ENCODE measurements at regions not wholly inside any gene's neighbourhood (a gene's known extent, or its start where the extent isn't known, plus 50 kb on each side); places are given as distances from the start of the nearest gene placed in this dataset.
"Not testable (repeated sequence)": the region's sequence is repeated elsewhere in the genome, so short reads cannot be mapped to it uniquely, and the experiment has no call there.

DNA sequence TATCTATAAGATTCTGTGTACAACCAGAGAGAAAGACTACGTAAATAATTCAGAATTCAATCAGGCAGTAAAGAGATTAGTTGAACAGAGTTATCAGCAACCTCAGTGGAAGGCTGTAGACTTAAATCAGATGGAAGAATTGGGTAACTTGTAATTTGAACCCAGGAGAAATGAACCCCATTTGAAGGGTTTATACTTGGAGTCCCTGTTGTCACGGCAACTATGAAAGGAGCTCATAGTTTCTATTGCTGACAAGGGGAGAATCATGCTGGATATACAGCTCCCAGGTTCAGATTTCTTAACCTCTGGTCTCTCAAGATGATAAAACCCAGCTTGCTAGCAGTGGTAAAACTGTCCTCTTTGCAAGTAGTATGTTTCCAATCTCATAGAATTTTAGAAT is 54.4 kb upstream of the BMP4 start:
- no peak for DNase-seq

DNA sequence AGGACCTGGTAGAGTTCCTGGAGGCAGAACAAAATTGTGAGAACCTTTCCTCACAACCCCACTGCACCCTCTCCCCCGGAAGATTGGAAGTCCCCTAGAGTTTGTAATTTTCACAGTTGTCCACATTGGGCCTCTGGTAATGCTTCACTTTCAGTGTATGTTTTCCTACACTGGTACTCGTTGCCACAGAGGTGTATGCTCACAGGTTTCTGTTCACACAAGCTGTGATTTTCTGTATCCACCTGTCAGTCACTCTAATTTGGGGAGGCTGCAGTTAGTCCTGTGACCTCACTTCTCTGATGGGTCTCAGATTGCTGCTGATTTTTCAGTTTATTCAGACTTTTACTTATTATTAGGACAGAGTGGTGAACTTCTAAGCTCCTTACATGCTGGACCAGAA is 66.4 kb upstream of the BMP4 start:
- no peak for DNase-seq

DNA sequence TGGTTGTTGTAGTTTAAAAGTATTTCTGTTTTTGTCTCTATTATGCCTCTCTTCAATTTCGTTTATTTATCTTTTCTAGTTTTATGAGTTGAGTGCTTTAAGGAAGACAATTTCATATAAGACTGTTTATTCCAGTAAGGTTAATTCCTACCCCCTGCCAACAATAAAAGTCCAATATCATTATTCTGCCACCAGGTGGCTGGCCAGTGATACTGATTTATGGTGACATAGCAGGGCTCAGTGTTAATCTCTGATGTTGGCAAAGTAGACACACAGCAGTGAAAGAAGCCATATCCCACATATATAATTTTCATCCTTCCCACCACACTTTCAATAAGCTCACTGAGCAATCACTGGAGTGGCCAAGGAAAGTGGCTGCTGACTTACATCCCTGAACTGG is 69.0 kb upstream of the BMP4 start:
- no peak for DNase-seq

DNA sequence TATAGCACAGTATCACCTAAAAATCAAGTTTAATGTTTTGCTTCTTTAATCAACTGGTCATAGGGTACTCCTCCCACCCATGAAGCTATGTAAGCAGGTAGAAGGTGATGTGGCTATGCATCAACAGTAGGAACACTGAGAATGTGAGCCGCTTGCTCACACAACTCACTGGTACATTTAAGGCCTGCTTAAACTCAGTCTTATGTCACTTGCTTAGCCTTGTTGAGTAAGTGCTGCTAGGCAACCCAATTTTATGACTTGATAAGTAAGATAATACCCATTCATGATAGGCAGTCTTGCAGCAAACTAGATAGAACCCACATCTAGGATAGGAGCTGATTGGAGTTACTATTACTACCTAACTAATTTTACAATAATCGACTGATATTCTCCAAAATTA is 70.0 kb upstream of the BMP4 start:
- DNase-seq: no peak

DNA sequence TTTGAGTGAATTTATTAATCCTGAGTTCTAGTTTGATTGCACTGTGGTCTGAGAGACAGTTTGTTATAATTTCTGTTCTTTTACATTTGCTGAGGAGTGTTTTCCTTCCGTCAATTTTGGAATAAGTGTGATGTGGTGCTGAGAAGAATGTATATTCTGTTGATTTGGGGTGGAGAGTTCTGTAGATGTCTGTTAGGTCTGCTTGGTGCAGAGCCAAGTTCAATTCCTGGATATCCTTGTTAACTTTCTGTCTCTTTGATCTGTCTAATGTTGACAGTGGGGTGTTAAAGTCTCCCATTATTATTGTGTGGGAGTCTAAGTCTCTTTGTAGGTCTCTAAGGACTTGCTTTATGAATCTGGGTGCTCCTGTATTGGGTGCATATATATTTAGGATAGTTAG is 74.4 kb upstream of the BMP4 start:
- not testable (repeated sequence) for DNase-seq

DNA sequence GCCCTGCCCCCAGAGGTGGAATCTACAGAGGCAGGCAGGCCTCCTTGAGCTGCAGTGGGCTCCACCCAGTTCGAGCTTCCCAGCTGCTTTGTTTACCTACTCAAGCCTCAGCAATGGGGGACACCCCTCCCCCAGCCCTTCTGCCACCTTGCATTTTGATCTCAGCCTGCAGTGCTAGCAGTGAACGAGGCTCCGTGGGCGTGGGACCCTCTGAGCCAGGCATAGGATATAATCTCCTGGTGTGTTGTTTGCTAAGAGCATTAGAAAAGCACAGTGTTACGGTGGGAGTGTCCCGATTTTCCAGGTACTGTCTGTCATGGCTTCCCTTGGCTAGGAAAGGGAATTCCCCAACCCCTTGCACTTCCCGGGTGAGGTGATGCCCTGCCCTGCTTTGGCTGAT is 76.7 kb upstream of the BMP4 start:
- not testable (repeated sequence) for DNase-seq

DNA sequence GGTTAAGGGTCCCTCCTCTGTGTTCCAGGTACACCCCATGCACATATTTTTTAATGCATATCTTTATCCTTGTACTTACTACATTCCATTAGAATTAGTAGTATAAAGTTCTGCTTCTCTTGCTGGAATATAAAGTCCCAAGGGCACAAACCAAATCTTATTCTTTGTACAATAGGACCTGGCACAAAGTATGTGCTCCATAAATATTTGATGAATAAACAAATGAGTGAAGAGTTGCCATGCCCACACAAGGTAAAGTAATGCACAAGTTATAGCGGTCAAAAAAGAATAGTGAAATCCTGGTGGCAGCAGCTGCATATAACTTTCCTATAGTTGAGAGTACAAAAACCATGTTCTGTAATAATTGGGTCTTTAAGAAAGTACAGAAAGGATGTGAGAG is 82.1 kb upstream of the BMP4 start:
- DNase-seq: no peak

DNA sequence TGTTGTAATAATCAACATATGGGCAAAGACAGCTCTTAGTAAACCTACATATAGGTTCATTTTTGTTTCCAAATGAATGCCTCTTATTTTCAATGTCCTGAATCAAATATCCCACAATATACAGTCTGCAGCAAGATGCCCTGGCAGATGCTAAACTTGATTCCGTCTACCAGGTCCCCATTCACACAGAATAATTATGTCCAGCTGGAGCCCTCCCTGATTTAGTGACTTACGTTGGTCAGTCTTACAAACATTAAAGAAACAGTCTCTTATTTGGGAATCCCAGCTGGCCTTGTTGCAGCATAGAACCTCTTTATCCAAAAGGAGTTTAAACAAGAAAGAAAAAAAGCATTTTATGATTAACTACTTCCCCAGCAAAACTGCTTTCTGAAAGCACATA is 82.7 kb upstream of the BMP4 start:
- DNase-seq: no peak

DNA sequence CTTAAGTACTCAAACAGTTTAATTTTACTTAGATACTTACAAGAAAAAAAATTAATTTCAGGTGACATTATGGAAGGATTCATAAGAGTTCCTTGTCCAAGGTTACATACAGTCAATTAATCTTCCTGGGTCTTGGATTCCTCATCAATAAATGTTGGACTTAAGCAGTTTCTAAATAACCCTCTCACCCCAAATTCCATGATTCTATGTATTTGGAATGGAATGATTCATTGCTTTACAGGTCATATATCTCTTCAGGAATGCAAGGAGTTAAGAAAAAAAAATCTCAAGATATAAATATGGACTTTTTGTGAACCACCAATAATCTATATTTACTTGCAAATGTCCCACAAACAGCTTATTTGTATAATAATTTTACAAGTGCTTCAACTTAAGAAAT is 84.2 kb upstream of the BMP4 start:
- no peak for DNase-seq

DNA sequence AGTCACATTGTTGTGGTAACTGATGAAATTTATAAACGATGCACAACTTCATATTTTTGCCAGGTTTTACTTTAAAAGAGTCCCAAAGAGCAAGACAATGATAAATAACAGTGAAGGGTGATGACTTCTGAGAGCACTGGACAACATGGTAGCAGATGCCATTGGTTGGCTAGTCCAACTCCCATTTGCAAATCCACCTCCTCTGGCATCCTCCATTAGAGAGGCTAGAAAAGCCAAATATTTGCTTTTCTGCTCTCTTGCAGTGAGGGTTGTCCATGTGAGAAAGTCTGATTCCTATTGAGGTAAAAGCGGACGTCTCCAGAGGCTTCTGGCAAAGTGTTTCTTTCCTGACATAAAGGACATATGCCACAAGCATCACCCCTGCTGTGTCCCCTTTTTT is 89.6 kb upstream of the BMP4 start:
- no peak for DNase-seq

DNA sequence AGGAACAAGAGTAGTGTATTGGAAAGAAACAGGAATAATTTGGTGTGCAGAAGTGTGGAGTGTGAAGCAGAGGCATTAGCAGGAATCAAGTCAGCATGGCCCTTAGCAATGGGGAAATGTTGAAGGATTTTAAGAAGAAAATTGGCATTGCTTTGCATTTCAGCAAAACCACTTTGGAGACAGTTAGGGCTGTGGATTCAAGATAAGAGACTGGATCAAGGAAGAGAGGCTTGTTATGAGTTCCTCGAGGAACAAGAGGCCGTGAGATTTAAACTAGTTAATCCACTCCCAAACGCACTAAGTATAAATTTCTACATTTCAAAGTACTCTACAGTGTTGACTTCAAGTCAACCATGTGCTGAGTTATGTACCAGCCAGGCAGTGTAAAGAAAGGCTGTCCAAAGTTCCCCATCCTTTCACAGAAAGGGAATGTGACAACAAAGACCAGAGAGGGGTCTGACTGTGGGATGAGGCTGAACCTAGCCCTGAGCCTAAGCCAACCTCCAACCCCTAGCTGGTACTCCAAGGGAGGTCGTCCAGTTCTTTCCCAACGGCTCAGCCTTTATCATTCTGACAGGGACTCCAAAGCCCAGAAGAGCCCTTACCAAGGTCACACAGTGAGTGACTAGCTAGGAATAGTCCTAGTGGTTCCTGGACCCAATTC is 91.2 kb upstream of the BMP4 start:
- no peak for DNase-seq

DNA sequence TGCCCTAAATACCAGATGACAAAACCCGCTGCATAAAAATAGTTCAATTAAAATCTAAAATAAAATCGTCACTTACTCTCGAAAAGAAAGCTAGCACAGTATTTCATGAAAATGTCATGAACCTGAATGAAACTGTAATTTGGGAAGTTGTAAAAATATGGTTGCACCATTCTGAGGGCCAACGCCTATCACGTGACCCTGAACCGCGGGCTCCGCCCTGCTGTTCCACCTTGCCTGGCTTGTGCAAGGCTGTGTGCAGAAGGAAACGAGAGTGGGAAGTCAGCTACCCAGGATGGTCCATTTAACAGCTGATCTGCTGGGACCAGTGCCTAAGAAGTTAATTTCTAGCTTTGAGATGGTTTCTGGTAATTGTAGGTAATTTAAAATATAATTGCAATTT is 91.7 kb upstream of the BMP4 start:
- no peak for DNase-seq

DNA sequence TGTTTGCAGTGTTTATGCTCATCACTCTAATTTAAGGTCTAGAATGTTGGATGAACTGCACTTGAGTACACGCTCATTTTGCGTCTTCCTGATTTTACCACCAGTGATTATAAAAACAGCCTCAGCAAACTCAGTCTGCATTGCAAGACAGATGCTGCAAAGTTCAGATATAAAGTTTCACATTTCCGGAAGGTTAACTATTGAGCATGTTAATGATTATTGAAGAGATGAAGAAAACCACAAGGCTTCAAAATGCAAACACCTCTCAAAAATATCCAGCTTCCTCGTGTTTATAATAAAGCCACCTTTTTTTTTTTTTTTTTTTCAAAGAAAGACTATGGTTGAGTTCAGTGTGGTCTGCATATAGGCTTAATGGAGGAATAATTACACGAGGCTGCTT is 92.1 kb upstream of the BMP4 start:
- DNase-seq: no peak

DNA sequence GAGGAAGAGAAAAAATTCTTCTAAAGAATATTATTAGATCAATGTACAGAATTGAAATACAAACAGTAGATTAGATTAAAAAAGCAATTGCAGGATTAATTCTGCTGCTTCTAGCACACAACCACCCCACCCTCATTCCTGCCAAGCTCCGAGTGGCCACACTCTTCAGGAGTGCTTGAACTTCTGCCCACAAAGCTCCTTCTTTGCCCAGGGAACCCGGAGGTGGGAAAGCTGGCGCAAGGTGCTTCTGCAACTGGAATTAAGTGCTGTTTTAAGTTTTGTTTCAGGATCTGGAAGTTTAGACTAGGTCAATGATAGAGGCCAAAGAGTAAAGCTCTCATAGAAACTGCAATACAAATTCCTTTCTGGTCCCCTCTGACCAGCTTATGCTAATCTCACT is 94.1 kb upstream of the BMP4 start:
- DNase-seq: no peak

DNA sequence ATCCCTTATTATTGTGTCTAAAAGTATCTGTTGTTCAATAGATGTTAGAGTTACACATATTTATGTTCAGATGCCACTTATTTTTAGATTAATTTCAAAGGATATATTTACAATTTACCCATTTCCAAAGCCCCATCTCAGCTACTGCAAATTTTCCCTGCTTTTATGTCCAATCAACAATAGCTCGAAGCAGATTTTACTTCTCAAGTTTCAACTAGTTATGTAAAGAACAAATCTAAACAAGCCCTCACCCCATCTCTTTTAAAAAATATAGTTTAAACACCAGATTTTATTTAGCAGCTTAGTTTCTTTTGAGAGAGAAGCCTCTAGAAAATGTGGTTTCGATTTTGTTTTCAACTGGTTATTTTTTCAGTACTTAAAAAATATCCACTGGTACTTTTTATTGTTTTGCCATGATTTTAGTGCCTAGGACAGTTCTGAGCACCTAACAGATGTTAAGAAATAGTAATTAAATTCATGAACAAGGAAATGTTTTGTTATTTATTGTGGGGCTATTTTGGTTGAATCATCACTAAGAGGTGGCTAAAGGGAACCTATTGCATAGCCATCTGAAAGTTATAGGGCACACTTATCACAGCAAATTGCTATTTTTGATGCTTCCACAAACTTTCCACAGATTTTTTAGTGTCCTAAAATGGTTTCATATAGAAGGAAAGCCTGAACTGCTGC is 96.2 kb upstream of the BMP4 start:
- no peak for DNase-seq

DNA sequence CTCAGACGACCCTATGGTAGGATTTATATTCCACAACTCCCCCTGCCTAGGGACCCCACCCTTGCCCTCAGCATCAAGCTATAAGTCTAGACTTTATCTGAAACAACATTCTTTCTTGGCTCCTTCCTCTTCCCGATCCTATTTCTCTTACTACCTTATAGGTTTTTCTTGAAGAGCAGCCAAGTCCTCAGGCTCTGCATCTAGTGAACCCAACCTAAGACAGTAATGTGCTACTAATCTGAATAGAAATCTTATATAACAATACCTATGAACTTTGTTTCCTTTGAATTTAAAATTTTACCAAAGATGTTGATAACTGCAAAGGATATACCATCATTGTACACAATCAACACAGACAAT is 96.7 kb upstream of the BMP4 start:
- DNase-seq: no peak

DNA sequence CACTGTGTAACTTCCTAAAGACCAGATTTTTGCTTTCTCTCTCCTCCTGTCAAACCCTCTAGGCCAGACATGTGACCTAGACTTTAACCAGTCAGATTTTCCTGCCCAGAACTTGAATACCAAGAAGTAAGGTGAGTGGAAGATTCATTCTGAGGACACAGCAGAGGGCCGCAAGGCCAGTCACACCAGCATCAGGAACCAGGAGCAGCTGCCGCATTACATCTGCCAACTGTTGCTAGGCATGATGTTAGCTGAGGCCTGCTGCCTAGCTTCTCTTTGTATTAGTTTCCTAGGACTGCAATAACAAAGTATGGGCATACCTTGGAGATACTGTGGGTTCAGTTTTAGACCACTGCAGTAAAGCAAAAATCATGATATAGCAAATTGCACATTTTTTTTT is 101.9 kb upstream of the BMP4 start:
- no peak for DNase-seq

DNA sequence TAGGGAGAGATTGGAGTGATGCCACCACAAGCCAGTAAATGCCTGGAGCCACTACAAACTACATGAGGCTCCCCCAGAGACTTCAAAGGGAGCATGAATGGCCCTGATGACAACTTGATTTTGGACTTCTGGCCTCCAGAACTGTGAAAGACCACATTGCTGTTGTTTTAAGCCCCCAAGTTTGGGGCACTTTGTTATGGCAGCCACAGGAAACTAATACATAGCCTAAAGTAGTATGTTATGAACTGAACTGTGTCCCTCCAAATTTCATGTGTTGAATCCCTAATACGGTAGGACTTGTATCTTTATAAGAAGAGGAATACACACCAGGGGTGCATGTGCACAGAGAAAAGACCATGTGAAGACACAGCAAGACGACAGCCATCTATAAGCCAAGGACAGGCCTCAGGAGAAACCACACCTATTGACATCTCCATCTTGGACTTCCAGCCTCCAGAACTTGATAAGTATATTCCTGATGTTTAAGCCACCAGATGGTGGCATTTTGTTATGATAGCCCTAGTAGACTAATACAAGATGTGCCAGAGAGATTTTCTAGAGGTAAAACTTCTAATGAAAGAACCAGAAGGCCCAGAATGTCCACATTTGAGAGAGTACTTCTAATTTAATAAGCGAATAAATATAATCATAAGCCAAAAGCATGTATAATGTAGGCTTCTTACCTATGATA is 127.1 kb upstream of the BMP4 start:
- no peak for DNase-seq

DNA sequence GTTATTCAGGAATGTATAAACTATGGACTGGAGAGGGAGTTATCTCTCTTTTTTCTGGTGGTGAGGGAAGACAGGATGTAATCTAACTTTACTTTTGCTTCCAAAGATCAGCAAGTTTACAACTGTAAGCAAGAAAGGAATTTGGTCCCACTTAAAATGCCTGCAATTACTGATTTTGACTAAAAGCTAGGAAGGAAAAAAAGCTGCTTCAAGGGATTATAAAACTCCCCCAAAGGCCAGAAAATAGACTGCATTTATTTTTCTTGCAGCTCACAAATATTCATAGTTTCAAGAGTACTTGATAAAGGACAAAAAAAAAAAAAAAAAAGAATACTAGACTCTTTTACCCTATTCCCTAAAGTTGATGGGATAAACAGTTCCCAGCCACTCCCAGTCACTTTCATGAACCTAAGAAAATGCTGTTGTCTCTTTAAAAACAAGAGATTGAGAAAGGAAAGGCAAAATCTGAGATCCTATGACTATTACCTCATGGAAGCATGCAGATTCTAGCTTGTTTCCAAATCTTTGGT is 128.7 kb upstream of the BMP4 start:
- DNase-seq: no peak

DNA sequence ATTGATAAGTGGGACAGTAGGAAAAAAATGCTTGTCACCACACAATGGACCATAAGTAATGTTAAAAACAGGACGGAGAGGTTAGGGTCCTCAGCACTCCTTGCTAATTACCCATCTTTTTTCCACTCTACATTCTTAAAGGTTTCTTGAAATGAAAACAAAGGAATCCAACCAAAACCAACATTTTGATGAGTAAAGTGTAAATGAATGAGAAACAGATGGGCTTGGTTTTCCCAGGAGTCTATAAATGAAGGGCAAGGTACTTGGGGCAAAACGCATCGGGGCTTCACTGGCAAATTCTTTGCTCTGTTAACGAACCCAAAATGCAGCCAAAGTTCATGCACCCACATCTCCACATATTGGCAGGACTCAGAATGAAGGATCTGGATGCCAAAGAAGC is 129.2 kb upstream of the BMP4 start:
- DNase-seq: no peak

DNA sequence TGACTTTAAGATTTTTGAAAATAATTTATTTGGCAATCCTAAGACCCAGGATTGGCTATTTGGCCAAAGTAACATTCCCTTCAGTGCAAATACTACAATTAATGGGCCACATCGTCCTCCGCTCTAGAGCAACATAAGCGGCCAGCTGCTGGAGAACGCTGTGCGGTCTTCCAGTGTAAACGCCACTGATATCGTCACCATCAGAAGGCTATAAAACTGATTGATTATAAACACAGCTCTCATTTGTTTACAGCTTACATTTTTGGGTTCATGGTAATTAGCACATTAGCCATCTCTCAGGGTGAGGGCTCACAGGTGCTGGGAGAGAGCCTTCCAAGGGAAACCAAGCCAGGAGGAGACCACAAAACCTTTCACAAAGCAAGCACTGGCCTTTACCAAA is 130.1 kb upstream of the BMP4 start:
- DNase-seq: no peak

DNA sequence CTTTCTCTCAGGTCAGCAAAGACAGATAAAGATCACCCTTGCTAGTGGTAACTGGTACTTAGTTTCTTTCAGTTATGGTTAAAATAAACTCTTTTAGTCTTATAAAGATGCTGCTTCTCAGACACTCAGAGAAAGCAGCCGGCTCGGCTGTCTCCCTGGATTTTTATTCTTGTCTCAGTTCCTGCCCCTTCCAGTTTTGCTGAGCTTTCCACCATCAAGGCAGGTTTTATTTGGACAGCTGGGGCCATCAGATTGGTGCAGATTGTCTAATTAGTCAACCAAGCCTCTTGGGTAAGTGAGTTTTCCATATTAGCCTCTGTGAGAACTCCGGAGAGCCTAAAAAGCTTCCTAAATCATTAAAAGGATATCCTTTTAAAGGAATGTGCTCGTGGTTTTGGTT is 130.8 kb upstream of the BMP4 start:
- no peak for DNase-seq

DNA sequence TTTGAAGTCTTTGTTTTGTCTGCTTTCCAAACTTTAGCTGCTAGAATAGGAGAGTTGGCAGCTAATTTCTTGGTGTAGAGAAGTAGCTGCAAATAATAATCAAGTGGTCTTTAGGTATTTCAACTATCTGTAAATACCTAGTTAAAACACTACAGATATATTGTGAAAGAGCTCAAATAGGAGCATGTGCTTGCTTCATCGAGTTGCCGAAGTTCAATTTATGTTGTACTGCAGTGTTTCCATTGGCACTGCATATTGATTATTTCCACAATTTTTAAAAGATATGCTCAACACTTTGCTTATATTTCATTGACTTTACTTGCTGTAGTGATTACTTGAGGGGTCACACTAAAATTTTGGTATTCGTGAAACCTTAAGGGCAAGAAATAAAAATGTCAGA is 131.6 kb upstream of the BMP4 start:
- no peak for DNase-seq

DNA sequence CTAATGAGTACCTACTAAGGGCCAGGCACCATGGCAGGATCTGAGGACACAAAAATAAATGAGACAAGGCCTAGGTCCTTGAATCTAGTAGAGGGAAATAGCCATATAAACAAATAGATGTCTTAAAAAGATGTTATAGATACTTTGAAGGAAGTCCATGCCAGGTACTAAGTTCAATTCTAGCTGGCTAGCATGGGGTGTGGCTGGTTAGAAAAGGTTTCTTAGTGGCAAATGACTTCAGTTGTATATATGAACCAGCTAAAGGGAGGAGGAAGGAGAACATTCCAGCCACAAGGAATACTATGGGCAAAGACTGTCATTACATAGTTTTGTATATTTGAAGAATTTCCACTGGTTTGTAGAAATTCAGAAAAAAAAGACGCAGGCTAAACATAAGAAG is 133.6 kb upstream of the BMP4 start:
- no peak for DNase-seq

All from cerebellar nuclear complex (tissue), 1 donor.